PC-9 (cell line): ENCODE measurements at regions not wholly inside any gene's neighbourhood (a gene's known extent, or its start where the extent isn't known, plus 50 kb on each side); places are given as distances from the start of the nearest gene placed in this dataset.

Source experiments
- BruUV-seq: library from RNA; stranded (reverse); fragments of 400-500 nt; replicated peaks from 2 replicates; lab custom pipeline; 2021; lab: Mats Ljungman, UMichigan
- CTCF ChIA-PET: fragments of 300-600 bp; sonication (Branson Sonifier 250); formaldehyde crosslinking; loops from one replicate; lab custom pipeline; 2022; ENCODE audit warnings: antibody characterized with exemption; lab: Charles Lee
- POLR2A ChIA-PET: fragments of 300-600 bp; sonication (Branson Sonifier 250); formaldehyde crosslinking; loops from one replicate; lab custom pipeline; 2022; ENCODE audit warnings: antibody characterized with exemption; ENCODE audit not compliant: unreplicated experiment; lab: Charles Lee
- DNase-seq, 2 experiments: peaks; one replicate each; pipeline versions ENCODE4 v3.0.0 to v3.0.0-alpha.2; 2015 to 2022; ENCODE audit warnings: mixed read lengths in 1 of 2
- H2AFZ ChIP-seq: fragments of 200-600 bp; sonication (generic); 2 replicates; pipeline ENCODE4 v1.8.1; 2017; ENCODE audit warnings: antibody characterized with exemption
- H3F3A ChIP-seq: fragments of 200-600 bp; sonication (generic); 2 replicates; pipeline ENCODE4 v1.8.1; 2017; ENCODE audit warnings: antibody characterized with exemption, mild to moderate bottlenecking, low read depth; ENCODE audit not compliant: insufficient read depth
- H3K27ac ChIP-seq: fragments of 200-600 bp; sonication (generic); 2 replicates; pipeline ENCODE4 v1.6.1; 2016; ENCODE audit warnings: mixed run types
- H3K27me3 ChIP-seq: fragments of 200-600 bp; sonication (generic); 2 replicates; pipeline ENCODE4 v1.6.1; 2016; ENCODE audit warnings: low read depth, mixed run types; ENCODE audit not compliant: insufficient read depth
- H3K36me3 ChIP-seq: fragments of 200-600 bp; sonication (generic); 2 replicates; pipeline ENCODE4 v1.6.1; 2016; ENCODE audit warnings: low read depth, mixed run types
- H3K4me1 ChIP-seq: fragments of 200-600 bp; sonication (generic); replicated peaks from 2 replicates; pipeline ENCODE4 v1.6.1; 2016; ENCODE audit warnings: mixed run types; ENCODE audit not compliant: insufficient read depth
- H3K4me2 ChIP-seq: fragments of 200-600 bp; sonication (generic); 2 replicates; pipeline ENCODE4 v1.6.1; 2017; ENCODE audit warnings: mixed run types
- H3K4me3 ChIP-seq: fragments of 200-600 bp; sonication (generic); 2 replicates; pipeline ENCODE4 v1.6.1; 2016; ENCODE audit warnings: mixed run types
- H3K79me2 ChIP-seq: fragments of 200-600 bp; sonication (generic); 2 replicates; pipeline ENCODE4 v1.6.1; 2017; ENCODE audit warnings: low read depth, mixed run types
- H3K9me2 ChIP-seq: fragments of 200-600 bp; sonication (generic); 2 replicates; pipeline ENCODE4 v1.8.1; 2017; ENCODE audit warnings: mild to moderate bottlenecking; ENCODE audit not compliant: insufficient read depth
- H3K9me3 ChIP-seq: fragments of 200-600 bp; sonication (generic); 2 replicates; pipeline ENCODE4 v1.8.1; 2016; ENCODE audit warnings: low read depth; ENCODE audit not compliant: insufficient read depth
- H4K20me1 ChIP-seq: fragments of 200-600 bp; sonication (generic); 2 replicates; pipeline ENCODE4 v1.8.1; 2017; ENCODE audit not compliant: insufficient read depth
- EZH2 ChIP-seq: fragments of 200-600 bp; sonication (generic); IDR thresholded peaks from 2 replicates; pipeline ENCODE4 v1.8.0; 2017; ENCODE audit warnings: antibody characterized with exemption, low read depth
- intact Hi-C: fragments of 100-400 bp; cut with micrococcal nuclease; formaldehyde crosslinking; loops from one replicate; pipeline ENCODE4 v1.10.0; 2022; ENCODE audit not compliant: unreplicated experiment
- TF ChIP-seq, protein P1 (sequence below): fragments of 200-600 bp; sonication (generic); conservative IDR thresholded peaks from 2 replicates; pipeline ENCODE4 v1.6.1; 2017; ENCODE audit warnings: mixed run types, antibody characterized with exemption, mild to moderate bottlenecking, moderate library complexity

DNA sequence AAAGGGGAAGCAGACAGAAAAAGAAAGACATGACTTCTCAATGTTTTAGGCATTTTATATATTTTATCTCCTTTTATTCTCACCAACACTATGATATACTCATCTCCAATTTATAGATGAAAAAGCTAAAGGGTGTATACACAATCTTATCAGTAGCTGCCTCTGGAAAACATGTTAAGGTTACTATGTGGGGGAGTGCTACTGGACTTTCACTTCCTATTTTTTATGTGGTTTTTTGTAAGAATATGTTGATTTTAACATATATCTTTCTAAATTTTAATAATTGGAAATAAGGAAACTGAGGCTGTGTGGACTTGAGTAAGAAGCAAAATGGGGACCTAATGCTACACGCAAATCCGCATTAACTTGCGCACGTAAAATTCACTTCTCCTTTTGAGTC is 99.6 kb upstream of the PDE3A start:
- Histone ChIP-seq H3K4me2 (no peak overlapping the region), H3K27me3 (no peaks in the 10 kb centered on the region), H3K79me2 (no peaks in the 10 kb centered on the region), H3F3A (no peaks in the 10 kb centered on the region), H3K4me3 (no peak overlapping the region), H4K20me1 (no peaks in the 10 kb centered on the region), H3K9me2 (no peaks in the 10 kb centered on the region), H3K36me3 (no peaks in the 10 kb centered on the region), H2AFZ (no peak overlapping the region), H3K9me3 (no peaks in the 10 kb centered on the region), H3K4me1 (no peaks in the 10 kb centered on the region), H3K27ac (no peak overlapping the region)
- intact Hi-C loops: no loop called here
- DNase-seq: no peak
- CTCF ChIA-PET: no interaction called here
- TF ChIP-seq, protein P1, sequence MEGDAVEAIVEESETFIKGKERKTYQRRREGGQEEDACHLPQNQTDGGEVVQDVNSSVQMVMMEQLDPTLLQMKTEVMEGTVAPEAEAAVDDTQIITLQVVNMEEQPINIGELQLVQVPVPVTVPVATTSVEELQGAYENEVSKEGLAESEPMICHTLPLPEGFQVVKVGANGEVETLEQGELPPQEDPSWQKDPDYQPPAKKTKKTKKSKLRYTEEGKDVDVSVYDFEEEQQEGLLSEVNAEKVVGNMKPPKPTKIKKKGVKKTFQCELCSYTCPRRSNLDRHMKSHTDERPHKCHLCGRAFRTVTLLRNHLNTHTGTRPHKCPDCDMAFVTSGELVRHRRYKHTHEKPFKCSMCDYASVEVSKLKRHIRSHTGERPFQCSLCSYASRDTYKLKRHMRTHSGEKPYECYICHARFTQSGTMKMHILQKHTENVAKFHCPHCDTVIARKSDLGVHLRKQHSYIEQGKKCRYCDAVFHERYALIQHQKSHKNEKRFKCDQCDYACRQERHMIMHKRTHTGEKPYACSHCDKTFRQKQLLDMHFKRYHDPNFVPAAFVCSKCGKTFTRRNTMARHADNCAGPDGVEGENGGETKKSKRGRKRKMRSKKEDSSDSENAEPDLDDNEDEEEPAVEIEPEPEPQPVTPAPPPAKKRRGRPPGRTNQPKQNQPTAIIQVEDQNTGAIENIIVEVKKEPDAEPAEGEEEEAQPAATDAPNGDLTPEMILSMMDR: no peak
- TF ChIP-seq EZH2: no peak
- POLR2A ChIA-PET: no interaction called here
- no TSS peak for BruUV-seq

DNA sequence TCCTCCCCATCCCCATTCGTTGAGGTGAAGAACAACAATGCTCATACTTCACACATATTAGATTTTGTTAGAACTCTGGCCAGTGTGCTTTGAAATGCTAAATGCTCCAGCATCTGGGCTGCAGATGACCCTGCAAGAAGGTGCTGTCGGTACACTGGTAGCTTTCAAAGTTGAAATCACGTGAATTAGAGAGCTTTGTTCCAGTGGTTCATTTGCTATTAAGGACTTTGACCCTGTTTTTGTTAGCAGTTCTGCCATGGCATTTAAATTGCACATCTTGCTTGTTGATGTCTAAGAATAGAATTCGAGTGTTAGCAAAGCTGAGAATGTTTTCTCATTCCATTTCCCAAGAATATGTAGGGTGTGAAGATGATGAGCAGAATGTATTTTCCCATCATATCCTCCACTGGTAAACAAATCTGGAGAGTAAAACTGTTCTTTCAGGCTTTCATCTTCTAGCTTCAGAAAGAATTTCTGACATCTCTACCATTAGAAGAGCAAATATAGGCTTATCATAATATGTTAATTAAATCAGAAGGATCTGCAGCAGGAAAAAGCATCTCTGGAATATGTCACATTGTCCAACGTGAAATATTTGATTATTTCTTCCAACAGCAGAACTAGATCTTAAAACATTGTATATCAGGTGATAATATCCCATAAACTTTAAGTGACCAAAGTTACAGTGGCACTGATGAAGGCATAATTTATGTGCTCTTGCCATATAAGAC is 98.8 kb upstream of the PDE3A start:
- CTCF ChIA-PET: no interaction called here
- no peaks in the 10 kb centered on the region for H3K9me3 ChIP-seq
- H3K9me2 ChIP-seq: no peaks in the 10 kb centered on the region
- H3K4me3 ChIP-seq: no peak overlapping the region
- no peaks in the 10 kb centered on the region for H3K79me2 ChIP-seq
- no TSS peak for BruUV-seq
- H3K4me2 ChIP-seq: no peak overlapping the region
- intact Hi-C loops: no loop called here
- POLR2A ChIA-PET: no interaction called here
- H3F3A ChIP-seq: no peaks in the 10 kb centered on the region
- no peak for DNase-seq
- no peaks in the 10 kb centered on the region for H4K20me1 ChIP-seq
- H3K36me3 ChIP-seq: no peaks in the 10 kb centered on the region
- no peak overlapping the region for H3K27ac ChIP-seq
- H3K27me3 ChIP-seq: no peaks in the 10 kb centered on the region
- no peak for TF ChIP-seq EZH2
- TF ChIP-seq, protein P1: no peak
- no peak overlapping the region for H2AFZ ChIP-seq
- no peaks in the 10 kb centered on the region for H3K4me1 ChIP-seq

DNA sequence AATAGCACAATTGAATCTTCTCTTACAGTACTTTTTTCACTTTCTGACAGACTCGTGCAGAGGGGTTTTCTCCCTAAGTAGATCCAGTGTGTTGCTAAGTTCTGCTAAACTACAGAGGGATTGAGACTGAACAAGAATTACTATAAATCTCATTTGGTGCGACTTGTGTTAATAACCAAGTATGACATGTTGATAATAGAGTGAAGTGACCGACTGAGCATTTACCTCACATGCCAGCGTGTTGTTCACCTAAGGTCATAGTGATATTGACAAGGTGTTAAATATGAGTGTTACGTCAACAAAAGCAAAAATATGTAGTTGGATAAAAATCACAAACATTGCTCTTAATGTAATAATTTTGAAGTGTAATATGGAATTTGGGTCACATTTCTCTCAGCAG is 97.8 kb upstream of the PDE3A start:
- Histone ChIP-seq H3F3A (no peaks in the 10 kb centered on the region), H3K79me2 (no peaks in the 10 kb centered on the region), H3K27ac (no peak overlapping the region), H4K20me1 (no peaks in the 10 kb centered on the region), H3K4me2 (no peak overlapping the region), H3K4me1 (no peaks in the 10 kb centered on the region), H2AFZ (no peak overlapping the region), H3K9me3 (no peaks in the 10 kb centered on the region), H3K9me2 (no peaks in the 10 kb centered on the region), H3K27me3 (no peaks in the 10 kb centered on the region), H3K36me3 (no peaks in the 10 kb centered on the region), H3K4me3 (no peak overlapping the region)
- no TSS peak for BruUV-seq
- DNase-seq: no peak
- intact Hi-C loops: no loop called here
- CTCF ChIA-PET: no interaction called here
- POLR2A ChIA-PET: no interaction called here
- TF ChIP-seq, protein P1: no peak
- no peak for TF ChIP-seq EZH2
